ENCODE measurements at regions not wholly inside any gene's neighbourhood (a gene's known extent, or its start where the extent isn't known, plus 50 kb on each side); places are given as distances from the start of the nearest gene placed in this dataset.

- no peak overlapping the region for H3K4me3 ChIP-seq (replicated peaks in 1 of 2; ENCODE audit: low read depth in 2 of 2, low read length in 2 of 2)
- no peak for DNase-seq (ENCODE audit: low read depth in 2 of 2)
- TF ChIP-seq, protein P1, sequence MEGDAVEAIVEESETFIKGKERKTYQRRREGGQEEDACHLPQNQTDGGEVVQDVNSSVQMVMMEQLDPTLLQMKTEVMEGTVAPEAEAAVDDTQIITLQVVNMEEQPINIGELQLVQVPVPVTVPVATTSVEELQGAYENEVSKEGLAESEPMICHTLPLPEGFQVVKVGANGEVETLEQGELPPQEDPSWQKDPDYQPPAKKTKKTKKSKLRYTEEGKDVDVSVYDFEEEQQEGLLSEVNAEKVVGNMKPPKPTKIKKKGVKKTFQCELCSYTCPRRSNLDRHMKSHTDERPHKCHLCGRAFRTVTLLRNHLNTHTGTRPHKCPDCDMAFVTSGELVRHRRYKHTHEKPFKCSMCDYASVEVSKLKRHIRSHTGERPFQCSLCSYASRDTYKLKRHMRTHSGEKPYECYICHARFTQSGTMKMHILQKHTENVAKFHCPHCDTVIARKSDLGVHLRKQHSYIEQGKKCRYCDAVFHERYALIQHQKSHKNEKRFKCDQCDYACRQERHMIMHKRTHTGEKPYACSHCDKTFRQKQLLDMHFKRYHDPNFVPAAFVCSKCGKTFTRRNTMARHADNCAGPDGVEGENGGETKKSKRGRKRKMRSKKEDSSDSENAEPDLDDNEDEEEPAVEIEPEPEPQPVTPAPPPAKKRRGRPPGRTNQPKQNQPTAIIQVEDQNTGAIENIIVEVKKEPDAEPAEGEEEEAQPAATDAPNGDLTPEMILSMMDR (IDR thresholded peaks at IDR 0.05; ENCODE audit: low read depth, low read length), result no peak
Measured at GRCh38 chr9:82445556-82445955, 457.0 kb downstream of the SPATA31D1 start.

DNA sequence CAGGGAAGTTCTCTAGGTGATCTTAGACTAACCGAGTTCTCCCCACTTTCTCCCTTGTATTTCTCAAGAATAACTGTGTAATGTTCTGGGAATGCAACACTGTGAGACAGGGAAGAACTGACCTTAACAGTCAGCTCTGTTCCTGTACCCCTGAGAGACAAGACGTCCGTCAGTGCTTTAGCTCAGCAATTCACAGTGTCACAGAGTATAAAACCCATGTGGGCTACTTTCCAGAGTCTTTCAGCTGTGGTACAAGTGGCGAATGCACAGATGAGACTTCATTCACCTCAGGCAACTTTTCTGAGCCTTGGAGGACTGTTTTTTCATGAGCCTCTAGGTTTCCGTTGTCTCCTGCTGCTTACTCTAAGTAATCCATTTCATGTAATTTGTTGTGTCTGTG lies 458.8 kb downstream of the SPATA31D1 start:
- DNase-seq (ENCODE audit: low read depth in 2 of 2), result no peak
- TF ChIP-seq, protein P1 (IDR thresholded peaks at IDR 0.05; ENCODE audit: low read depth, low read length), result no peak
- no peak overlapping the region for H3K4me3 ChIP-seq (replicated peaks in 1 of 2; ENCODE audit: low read depth in 2 of 2, low read length in 2 of 2)

GRCh38 chr9:82449986-82450385 lies 461.4 kb downstream of the SPATA31D1 start:
- no peak for DNase-seq (ENCODE audit: low read depth in 2 of 2)
- TF ChIP-seq, protein P1 (IDR thresholded peaks at IDR 0.05; ENCODE audit: low read depth, low read length), result no peak
- no peak overlapping the region for H3K4me3 ChIP-seq (replicated peaks in 1 of 2; ENCODE audit: low read depth in 2 of 2, low read length in 2 of 2)

DNA sequence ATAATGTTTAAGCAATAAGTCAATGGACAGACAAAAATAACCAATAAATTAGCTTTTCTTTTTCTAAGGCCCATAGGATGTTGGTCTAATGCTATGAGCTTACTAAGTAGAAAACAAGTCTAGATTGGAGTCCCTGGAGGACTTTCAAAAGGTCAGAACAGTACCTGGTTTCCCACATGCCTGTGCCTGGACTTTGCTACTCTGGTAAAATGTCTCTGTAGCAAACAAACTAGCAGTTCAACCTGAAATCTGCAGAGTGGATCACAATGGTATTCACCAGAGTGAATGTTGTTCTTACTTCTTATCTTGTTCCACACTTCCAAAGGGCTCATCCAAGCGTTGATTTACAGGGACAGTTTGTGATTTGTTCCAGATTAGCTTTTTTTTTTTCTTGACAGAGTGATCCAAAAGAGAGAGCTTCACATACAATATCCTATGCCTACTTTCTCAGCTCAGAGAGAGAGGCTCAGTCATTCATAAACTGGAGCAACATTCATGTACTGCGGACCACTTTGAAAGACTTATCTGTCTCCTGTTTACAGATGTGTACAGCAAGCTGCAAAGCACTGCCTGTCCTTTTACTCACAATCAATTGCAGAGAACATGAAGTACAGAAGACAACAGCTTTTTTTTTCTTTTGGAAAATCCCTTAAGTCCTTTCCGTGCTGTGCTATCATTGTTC lies 466.1 kb downstream of the SPATA31D1 start:
- DNase-seq (ENCODE audit: low read depth in 2 of 2), result no peak
- no peak overlapping the region for H3K4me3 ChIP-seq (replicated peaks in 1 of 2; ENCODE audit: low read depth in 2 of 2, low read length in 2 of 2)
- TF ChIP-seq, protein P1 (IDR thresholded peaks at IDR 0.05; ENCODE audit: low read depth, low read length), result no peak

GRCh38 chr9:82456642-82457041 lies 468.1 kb downstream of the SPATA31D1 start:
- DNase-seq (ENCODE audit: low read depth in 2 of 2), result peak in 1 of 2 donors; percentile 54
- H3K4me3 ChIP-seq (replicated peaks in 1 of 2; ENCODE audit: low read depth in 2 of 2, low read length in 2 of 2), result no peak overlapping the region
- TF ChIP-seq, protein P1 (IDR thresholded peaks at IDR 0.05; ENCODE audit: low read depth, low read length), result no peak

GRCh38 chr9:82457298-82457697 lies 468.7 kb downstream of the SPATA31D1 start:
- DNase-seq (ENCODE audit: low read depth in 2 of 2), result no peak
- TF ChIP-seq, protein P1 (IDR thresholded peaks at IDR 0.05; ENCODE audit: low read depth, low read length), result no peak
- no peak overlapping the region for H3K4me3 ChIP-seq (replicated peaks in 1 of 2; ENCODE audit: low read depth in 2 of 2, low read length in 2 of 2)

- H3K4me3 ChIP-seq (replicated peaks in 1 of 2; ENCODE audit: low read depth in 2 of 2, low read length in 2 of 2), result no peak overlapping the region
Measured at GRCh38 chr9:82457891-82458290, 469.3 kb downstream of the SPATA31D1 start.

More at GRCh38 chr9:82457891-82458290, 469.3 kb downstream of the SPATA31D1 start:
- TF ChIP-seq, protein P1 (IDR thresholded peaks at IDR 0.05; ENCODE audit: low read depth, low read length), result no peak
- no peak for DNase-seq (ENCODE audit: low read depth in 2 of 2)

Data from cardiac fibroblast (primary cell).